WTC11 (cell line): ENCODE measurements at regions not wholly inside any gene's neighbourhood (a gene's known extent, or its start where the extent isn't known, plus 50 kb on each side); places are given as distances from the start of the nearest gene placed in this dataset.

Source experiments
- ATAC-seq: fragments of 200-7000 bp; cut with Tn5 transposase; 2 replicates; pipeline ENCODE4 v1.10.0; 2021; ENCODE audit warnings: mild to moderate bottlenecking, moderate library complexity
- CTCF ChIA-PET: fragments of 300-600 bp; sonication (Branson Sonifier 250); formaldehyde crosslinking; loops from one replicate; lab custom pipeline; 2021; ENCODE audit warnings: antibody characterized with exemption; lab: Charles Lee
- POLR2A ChIA-PET: fragments of 350-600 bp; sonication (Branson Sonifier 250); formaldehyde crosslinking; loops from one replicate; lab custom pipeline; 2021; ENCODE audit warnings: antibody characterized with exemption; lab: Charles Lee
- DNase-seq: peaks from one replicate; pipeline ENCODE4 v3.0.0; 2021; ENCODE audit warnings: low spot score
- H3K27ac Mint-ChIP-seq: 2 replicates; pipeline ENCODE4 v1.8.0; 2021; ENCODE audit warnings: mixed read lengths
- H3K27me3 Mint-ChIP-seq: 2 replicates; pipeline ENCODE4 v1.8.0; 2021; ENCODE audit warnings: low read depth, mild to moderate bottlenecking, moderate library complexity, mixed read lengths
- H3K36me3 Mint-ChIP-seq: 2 replicates; pipeline ENCODE4 v1.8.0; 2021; ENCODE audit warnings: mixed read lengths
- H3K4me1 Mint-ChIP-seq: 2 replicates; pipeline ENCODE4 v1.8.0; 2022; ENCODE audit warnings: mixed read lengths
- H3K4me3 Mint-ChIP-seq: 2 replicates; pipeline ENCODE4 v1.8.0; 2021; ENCODE audit warnings: mild to moderate bottlenecking, moderate library complexity, mixed read lengths
- H3K9me3 Mint-ChIP-seq: 2 replicates; pipeline ENCODE4 v1.8.0; 2021; ENCODE audit warnings: mixed read lengths
- ETV6 ChIP-seq: sonication (generic); formaldehyde crosslinking; IDR thresholded peaks from 2 replicates; pipeline ENCODE4 v1.8.1; 2022; ENCODE audit warnings: mild to moderate bottlenecking, missing genetic modification reagents
- FOXP1 ChIP-seq: sonication (generic); formaldehyde crosslinking; IDR thresholded peaks from 2 replicates; pipeline ENCODE4 v1.8.0; 2022; ENCODE audit warnings: missing genetic modification reagents, mild to moderate bottlenecking, moderate library complexity, borderline replicate concordance
- HMGA2 ChIP-seq: fragments of 250-450 bp; sonication (Bioruptor Pico); IDR thresholded peaks from 2 replicates; pipeline ENCODE4 v1.4.0; 2021; ENCODE audit warnings: mild to moderate bottlenecking, moderate library complexity
- MXD4 ChIP-seq: fragments of 250-450 bp; sonication (Bioruptor Pico); IDR thresholded peaks from 2 replicates; pipeline ENCODE4 v1.8.0; 2021; ENCODE audit warnings: mild to moderate bottlenecking, moderate library complexity, borderline replicate concordance
- NR3C1 ChIP-seq: sonication (generic); formaldehyde crosslinking; conservative IDR thresholded peaks from 2 replicates; pipeline ENCODE4 v1.8.1; 2023; ENCODE audit warnings: low read depth, mild to moderate bottlenecking, missing genetic modification reagents
- PRRX2 ChIP-seq: fragments of 250-450 bp; sonication (Bioruptor Pico); IDR thresholded peaks from 2 replicates; pipeline ENCODE4 v1.8.0; 2021; ENCODE audit warnings: mild to moderate bottlenecking
- RELA ChIP-seq: sonication (generic); formaldehyde crosslinking; IDR thresholded peaks from 2 replicates; pipeline ENCODE4 v1.8.1; 2022; ENCODE audit warnings: missing genetic modification reagents, mild to moderate bottlenecking, borderline replicate concordance
- ZBTB21 ChIP-seq: sonication (generic); formaldehyde crosslinking; IDR thresholded peaks from 2 replicates; pipeline ENCODE4 v1.8.1; 2023; ENCODE audit warnings: mild to moderate bottlenecking, missing genetic modification reagents, borderline replicate concordance
- ZNF232 ChIP-seq: sonication (generic); formaldehyde crosslinking; IDR thresholded peaks from 2 replicates; pipeline ENCODE4 v1.8.0; 2022; ENCODE audit warnings: mild to moderate bottlenecking, missing genetic modification reagents
- ZNF317 ChIP-seq: sonication (generic); formaldehyde crosslinking; IDR thresholded peaks from 2 replicates; pipeline ENCODE4 v1.8.1; 2023; ENCODE audit warnings: low read depth, mild to moderate bottlenecking, moderate library complexity, missing genetic modification reagents, borderline replicate concordance
- ZNF671 ChIP-seq: fragments of 250-450 bp; sonication (Bioruptor Pico); IDR thresholded peaks from 2 replicates; pipeline ENCODE4 v1.8.0; 2021; ENCODE audit warnings: mild to moderate bottlenecking
- TF ChIP-seq, protein P1 (sequence below): sonication (generic); formaldehyde crosslinking; IDR thresholded peaks from 2 replicates; pipeline ENCODE4 v1.8.1; 2022; ENCODE audit warnings: mild to moderate bottlenecking, moderate library complexity, missing genetic modification reagents
- TF ChIP-seq, protein P2 (sequence below): fragments of 250-450 bp; sonication (Bioruptor Pico); conservative IDR thresholded peaks from 2 replicates; pipeline ENCODE4 v1.9.0; 2021; ENCODE audit warnings: mild to moderate bottlenecking
- TF ChIP-seq, protein P3 (sequence below): fragments of 250-450 bp; sonication (Bioruptor Pico); IDR thresholded peaks from 2 replicates; pipeline ENCODE4 v1.9.0; 2021; ENCODE audit warnings: moderate library complexity, mild to moderate bottlenecking, inconsistent platforms, borderline replicate concordance
- TF ChIP-seq, protein P4 (sequence below): sonication (generic); formaldehyde crosslinking; IDR thresholded peaks from 2 replicates; pipeline ENCODE4 v1.8.1; 2022; ENCODE audit warnings: low read depth, missing genetic modification reagents, borderline replicate concordance
- TF ChIP-seq, protein P5 (sequence below): sonication (generic); formaldehyde crosslinking; IDR thresholded peaks from 2 replicates; pipeline ENCODE4 v1.8.1; 2023; ENCODE audit warnings: mild to moderate bottlenecking, missing genetic modification reagents, moderate library complexity
- TF ChIP-seq, protein P6 (sequence below): sonication (generic); formaldehyde crosslinking; IDR thresholded peaks from 2 replicates; pipeline ENCODE4 v1.8.0; 2023; ENCODE audit warnings: missing genetic modification reagents
- TF ChIP-seq, protein P7 (sequence below): sonication (generic); formaldehyde crosslinking; conservative IDR thresholded peaks from 2 replicates; pipeline ENCODE4 v1.8.1; 2022; ENCODE audit warnings: mild to moderate bottlenecking, missing genetic modification reagents
- TF ChIP-seq, protein P8 (sequence below): sonication (generic); formaldehyde crosslinking; IDR thresholded peaks from 2 replicates; pipeline ENCODE4 v1.8.0; 2023; ENCODE audit warnings: missing genetic modification reagents, mild to moderate bottlenecking, borderline replicate concordance

DNA sequence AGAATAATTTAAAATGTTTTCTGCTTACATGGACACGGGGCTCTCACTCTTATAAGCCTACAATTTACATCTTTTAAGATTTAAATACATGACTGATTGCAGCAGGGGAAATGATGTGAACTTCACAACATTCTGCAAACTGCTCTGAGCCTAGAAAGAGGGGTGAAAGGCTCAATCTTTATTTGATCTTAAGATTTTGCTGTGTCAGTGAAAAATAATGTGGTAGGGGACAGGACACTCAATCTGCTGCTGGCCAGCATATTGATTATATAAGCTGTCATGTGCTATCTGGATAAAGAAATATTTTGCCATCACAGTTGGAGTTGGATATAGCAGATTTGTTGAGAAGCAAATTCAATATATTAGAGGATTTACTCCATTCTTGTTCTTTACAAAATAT is 2210.5 kb downstream of the PCDH7 start (continued):
- TF ChIP-seq, protein P1, sequence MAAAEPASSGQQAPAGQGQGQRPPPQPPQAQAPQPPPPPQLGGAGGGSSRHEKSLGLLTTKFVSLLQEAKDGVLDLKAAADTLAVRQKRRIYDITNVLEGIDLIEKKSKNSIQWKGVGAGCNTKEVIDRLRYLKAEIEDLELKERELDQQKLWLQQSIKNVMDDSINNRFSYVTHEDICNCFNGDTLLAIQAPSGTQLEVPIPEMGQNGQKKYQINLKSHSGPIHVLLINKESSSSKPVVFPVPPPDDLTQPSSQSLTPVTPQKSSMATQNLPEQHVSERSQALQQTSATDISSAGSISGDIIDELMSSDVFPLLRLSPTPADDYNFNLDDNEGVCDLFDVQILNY (CRISPR knock-in tag) = no peak
- no peak for TF ChIP-seq NR3C1 (CRISPR knock-in tag)
- TF ChIP-seq, protein P2, sequence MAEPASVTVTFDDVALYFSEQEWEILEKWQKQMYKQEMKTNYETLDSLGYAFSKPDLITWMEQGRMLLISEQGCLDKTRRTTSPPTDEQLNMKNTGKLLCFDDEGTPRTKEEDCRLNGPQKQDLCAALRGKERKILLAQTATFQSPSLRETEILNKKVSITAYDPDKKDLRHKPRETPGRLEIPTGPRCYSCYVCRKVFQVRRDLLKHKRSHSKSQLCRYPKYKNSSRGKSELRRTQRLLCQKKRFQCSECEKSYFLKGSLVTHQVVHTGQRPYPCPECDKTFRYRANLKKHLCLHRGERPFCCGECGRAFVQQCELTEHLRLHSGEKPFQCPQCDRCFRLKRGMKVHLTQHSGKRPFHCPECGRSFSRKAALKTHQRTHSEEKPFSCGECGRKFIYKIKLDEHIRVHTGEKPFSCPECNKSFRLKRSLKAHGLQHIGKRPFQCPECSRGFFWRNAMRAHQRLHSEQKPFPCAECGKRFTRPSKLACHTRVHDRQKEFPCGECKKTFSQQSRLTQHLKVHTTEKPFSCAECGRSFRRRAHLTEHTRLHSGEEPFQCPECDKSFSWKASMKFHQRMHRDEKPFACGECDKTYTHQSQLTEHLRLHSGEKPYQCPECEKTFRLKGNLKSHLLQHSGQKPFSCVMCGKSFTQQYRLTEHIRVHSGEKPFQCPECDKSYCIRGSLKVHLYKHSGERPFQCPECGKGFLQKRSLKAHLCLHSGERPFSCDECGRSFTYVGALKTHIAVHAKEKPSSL = no peak
- TF ChIP-seq, protein P3, sequence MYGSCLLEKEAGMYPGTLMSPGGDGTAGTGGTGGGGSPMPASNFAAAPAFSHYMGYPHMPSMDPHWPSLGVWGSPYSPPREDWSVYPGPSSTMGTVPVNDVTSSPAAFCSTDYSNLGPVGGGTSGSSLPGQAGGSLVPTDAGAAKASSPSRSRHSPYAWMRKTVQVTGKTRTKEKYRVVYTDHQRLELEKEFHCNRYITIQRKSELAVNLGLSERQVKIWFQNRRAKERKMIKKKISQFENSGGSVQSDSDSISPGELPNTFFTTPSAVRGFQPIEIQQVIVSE = no peak
- TF ChIP-seq, protein P4, sequence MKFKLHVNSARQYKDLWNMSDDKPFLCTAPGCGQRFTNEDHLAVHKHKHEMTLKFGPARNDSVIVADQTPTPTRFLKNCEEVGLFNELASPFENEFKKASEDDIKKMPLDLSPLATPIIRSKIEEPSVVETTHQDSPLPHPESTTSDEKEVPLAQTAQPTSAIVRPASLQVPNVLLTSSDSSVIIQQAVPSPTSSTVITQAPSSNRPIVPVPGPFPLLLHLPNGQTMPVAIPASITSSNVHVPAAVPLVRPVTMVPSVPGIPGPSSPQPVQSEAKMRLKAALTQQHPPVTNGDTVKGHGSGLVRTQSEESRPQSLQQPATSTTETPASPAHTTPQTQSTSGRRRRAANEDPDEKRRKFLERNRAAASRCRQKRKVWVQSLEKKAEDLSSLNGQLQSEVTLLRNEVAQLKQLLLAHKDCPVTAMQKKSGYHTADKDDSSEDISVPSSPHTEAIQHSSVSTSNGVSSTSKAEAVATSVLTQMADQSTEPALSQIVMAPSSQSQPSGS (CRISPR knock-in tag) = no peak
- TF ChIP-seq, all 79 proteins: peak for 0

DNA sequence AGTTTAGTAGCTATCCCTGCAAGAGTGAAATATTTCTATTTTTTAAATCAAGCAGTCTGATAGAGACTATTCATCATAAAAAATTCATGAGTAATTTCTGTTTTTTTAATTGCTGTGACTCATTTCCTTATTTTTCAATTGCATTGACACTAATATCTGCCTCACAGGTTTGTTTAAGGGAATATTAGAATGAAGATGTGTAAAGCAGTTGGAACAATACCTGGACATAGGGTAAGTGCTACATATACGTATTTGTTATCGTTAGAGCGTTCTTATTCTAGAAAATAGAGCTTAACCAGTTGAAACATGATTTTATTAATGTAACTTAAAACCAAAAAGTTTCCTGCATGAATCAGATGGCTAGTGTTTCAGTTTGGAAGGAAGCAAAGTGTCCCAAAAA is 2211.3 kb downstream of the PCDH7 start:
- Mint-ChIP-seq H3K9me3 (no peaks in the 10 kb centered on the region), H3K27me3 (no peaks in the 10 kb centered on the region), H3K27ac (no peak overlapping the region), H3K4me3 (no peak overlapping the region), H3K4me1 (peaks cover 13% of the 10 kb centered on the region), H3K36me3 (no peaks in the 10 kb centered on the region)
- TF ChIP-seq, protein P1 (CRISPR knock-in tag) = no peak
- TF ChIP-seq, protein P5, sequence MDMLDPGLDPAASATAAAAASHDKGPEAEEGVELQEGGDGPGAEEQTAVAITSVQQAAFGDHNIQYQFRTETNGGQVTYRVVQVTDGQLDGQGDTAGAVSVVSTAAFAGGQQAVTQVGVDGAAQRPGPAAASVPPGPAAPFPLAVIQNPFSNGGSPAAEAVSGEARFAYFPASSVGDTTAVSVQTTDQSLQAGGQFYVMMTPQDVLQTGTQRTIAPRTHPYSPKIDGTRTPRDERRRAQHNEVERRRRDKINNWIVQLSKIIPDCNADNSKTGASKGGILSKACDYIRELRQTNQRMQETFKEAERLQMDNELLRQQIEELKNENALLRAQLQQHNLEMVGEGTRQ (CRISPR knock-in tag) = no peak
- TF ChIP-seq, protein P6, sequence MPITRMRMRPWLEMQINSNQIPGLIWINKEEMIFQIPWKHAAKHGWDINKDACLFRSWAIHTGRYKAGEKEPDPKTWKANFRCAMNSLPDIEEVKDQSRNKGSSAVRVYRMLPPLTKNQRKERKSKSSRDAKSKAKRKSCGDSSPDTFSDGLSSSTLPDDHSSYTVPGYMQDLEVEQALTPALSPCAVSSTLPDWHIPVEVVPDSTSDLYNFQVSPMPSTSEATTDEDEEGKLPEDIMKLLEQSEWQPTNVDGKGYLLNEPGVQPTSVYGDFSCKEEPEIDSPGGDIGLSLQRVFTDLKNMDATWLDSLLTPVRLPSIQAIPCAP (CRISPR knock-in tag) = no peak
- TF ChIP-seq HMGA2 (CRISPR knock-in tag) = no peak
- no peak for TF ChIP-seq PRRX2
- TF ChIP-seq FOXP1 (CRISPR knock-in tag) = no peak
- TF ChIP-seq, protein P7, sequence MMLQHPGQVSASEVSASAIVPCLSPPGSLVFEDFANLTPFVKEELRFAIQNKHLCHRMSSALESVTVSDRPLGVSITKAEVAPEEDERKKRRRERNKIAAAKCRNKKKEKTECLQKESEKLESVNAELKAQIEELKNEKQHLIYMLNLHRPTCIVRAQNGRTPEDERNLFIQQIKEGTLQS (CRISPR knock-in tag) = no peak
- TF ChIP-seq, protein P8, sequence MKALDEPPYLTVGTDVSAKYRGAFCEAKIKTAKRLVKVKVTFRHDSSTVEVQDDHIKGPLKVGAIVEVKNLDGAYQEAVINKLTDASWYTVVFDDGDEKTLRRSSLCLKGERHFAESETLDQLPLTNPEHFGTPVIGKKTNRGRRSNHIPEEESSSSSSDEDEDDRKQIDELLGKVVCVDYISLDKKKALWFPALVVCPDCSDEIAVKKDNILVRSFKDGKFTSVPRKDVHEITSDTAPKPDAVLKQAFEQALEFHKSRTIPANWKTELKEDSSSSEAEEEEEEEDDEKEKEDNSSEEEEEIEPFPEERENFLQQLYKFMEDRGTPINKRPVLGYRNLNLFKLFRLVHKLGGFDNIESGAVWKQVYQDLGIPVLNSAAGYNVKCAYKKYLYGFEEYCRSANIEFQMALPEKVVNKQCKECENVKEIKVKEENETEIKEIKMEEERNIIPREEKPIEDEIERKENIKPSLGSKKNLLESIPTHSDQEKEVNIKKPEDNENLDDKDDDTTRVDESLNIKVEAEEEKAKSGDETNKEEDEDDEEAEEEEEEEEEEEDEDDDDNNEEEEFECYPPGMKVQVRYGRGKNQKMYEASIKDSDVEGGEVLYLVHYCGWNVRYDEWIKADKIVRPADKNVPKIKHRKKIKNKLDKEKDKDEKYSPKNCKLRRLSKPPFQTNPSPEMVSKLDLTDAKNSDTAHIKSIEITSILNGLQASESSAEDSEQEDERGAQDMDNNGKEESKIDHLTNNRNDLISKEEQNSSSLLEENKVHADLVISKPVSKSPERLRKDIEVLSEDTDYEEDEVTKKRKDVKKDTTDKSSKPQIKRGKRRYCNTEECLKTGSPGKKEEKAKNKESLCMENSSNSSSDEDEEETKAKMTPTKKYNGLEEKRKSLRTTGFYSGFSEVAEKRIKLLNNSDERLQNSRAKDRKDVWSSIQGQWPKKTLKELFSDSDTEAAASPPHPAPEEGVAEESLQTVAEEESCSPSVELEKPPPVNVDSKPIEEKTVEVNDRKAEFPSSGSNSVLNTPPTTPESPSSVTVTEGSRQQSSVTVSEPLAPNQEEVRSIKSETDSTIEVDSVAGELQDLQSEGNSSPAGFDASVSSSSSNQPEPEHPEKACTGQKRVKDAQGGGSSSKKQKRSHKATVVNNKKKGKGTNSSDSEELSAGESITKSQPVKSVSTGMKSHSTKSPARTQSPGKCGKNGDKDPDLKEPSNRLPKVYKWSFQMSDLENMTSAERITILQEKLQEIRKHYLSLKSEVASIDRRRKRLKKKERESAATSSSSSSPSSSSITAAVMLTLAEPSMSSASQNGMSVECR = no peak
- TF ChIP-seq RELA (CRISPR knock-in tag) = no peak
- TF ChIP-seq MXD4 (CRISPR knock-in tag) = no peak
- no peak for TF ChIP-seq ZNF671 (CRISPR knock-in tag)
- TF ChIP-seq ZNF232 (CRISPR knock-in tag) = no peak
- no peak for TF ChIP-seq ZNF317 (CRISPR knock-in tag)
- no peak for TF ChIP-seq ETV6 (CRISPR knock-in tag)
- no peak for TF ChIP-seq ZBTB21
- ChIA-PET POLR2A (no interaction called here), CTCF (no interaction called here)
- ATAC-seq = no peak
- no peak for DNase-seq
